ENCODE measurements at regions not wholly inside any gene's neighbourhood (a gene's known extent, or its start where the extent isn't known, plus 50 kb on each side); places are given as distances from the start of the nearest gene placed in this dataset.

GRCh38 chr2:207417301-207417718 lies 112.5 kb upstream of the CREB1 start:
- TF ChIP-seq POLR2A (IDR thresholded peaks at IDR 0.05), result no peak
- TF ChIP-seq, protein P1, sequence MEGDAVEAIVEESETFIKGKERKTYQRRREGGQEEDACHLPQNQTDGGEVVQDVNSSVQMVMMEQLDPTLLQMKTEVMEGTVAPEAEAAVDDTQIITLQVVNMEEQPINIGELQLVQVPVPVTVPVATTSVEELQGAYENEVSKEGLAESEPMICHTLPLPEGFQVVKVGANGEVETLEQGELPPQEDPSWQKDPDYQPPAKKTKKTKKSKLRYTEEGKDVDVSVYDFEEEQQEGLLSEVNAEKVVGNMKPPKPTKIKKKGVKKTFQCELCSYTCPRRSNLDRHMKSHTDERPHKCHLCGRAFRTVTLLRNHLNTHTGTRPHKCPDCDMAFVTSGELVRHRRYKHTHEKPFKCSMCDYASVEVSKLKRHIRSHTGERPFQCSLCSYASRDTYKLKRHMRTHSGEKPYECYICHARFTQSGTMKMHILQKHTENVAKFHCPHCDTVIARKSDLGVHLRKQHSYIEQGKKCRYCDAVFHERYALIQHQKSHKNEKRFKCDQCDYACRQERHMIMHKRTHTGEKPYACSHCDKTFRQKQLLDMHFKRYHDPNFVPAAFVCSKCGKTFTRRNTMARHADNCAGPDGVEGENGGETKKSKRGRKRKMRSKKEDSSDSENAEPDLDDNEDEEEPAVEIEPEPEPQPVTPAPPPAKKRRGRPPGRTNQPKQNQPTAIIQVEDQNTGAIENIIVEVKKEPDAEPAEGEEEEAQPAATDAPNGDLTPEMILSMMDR (IDR thresholded peaks at IDR 0.05), result no peak
- 77 to 85% (median 81%) methylated on average over 3 of the region's 3 CpGs for WGBS, 4 donors
- no peaks in the 10 kb centered on the region for H3K9me3 ChIP-seq

GRCh38 chr2:207418419-207418818 lies 111.3 kb upstream of the CREB1 start:
- Histone ChIP-seq H3K9me3 (no peaks in the 10 kb centered on the region), H3K4me1 (no peaks in the 10 kb centered on the region), H3K27me3 (no peaks in the 10 kb centered on the region), H3K4me3 (no peak overlapping the region), H3K36me3 (no peaks in the 10 kb centered on the region), H3K27ac (no peak overlapping the region)
- DNase-seq, result no peak
- ATAC-seq, result no peak
- intact Hi-C loops (cut with DNase I), result no loop called here
- 57 to 69% (median 62%) methylated on average over 4 of the region's 4 CpGs for WGBS, 4 donors
- TF ChIP-seq, protein P1 (IDR thresholded peaks at IDR 0.05), result no peak
- TF ChIP-seq POLR2A (IDR thresholded peaks at IDR 0.05), result no peak

More at GRCh38 chr2:207417301-207417718, 112.5 kb upstream of the CREB1 start:
- no peaks in the 10 kb centered on the region for H3K27me3 ChIP-seq
- H3K27ac ChIP-seq, result no peak overlapping the region
- no peak for DNase-seq
- no peak for ATAC-seq
- no peaks in the 10 kb centered on the region for H3K36me3 ChIP-seq
- no peaks in the 10 kb centered on the region for H3K4me1 ChIP-seq
- H3K4me3 ChIP-seq, result no peak overlapping the region
- intact Hi-C loops (cut with DNase I), result no loop called here

GRCh38 chr2:207419331-207419730 lies 110.4 kb upstream of the CREB1 start:
- ATAC-seq (no peak), DNase-seq (no peak)
- WGBS, 4 donors, result 91 to 99% (median 92%) methylated on average over 4 of the region's 4 CpGs
- H3K36me3 ChIP-seq, result no peaks in the 10 kb centered on the region
- intact Hi-C loops (cut with DNase I), result no loop called here
- no peak overlapping the region for H3K27ac ChIP-seq
- no peaks in the 10 kb centered on the region for H3K4me1 ChIP-seq
- TF ChIP-seq, protein P1 (IDR thresholded peaks at IDR 0.05), result no peak
- TF ChIP-seq POLR2A (IDR thresholded peaks at IDR 0.05), result no peak
- H3K4me3 ChIP-seq, result no peak overlapping the region
- H3K9me3 ChIP-seq, result no peaks in the 10 kb centered on the region
- H3K27me3 ChIP-seq, result no peaks in the 10 kb centered on the region

- 95 to 97% (median 96%) methylated on average over 12 of the region's 12 CpGs for WGBS, 4 donors
- peaks cover 0 to 4% (median 0%) of the 10 kb centered on the region in 12 donors for H3K9me3 ChIP-seq
- ATAC-seq, result no peak
These were observed 108.1 kb upstream of the CREB1 start for GRCh38 chr2:207421671-207422070.

More at GRCh38 chr2:207421671-207422070, 108.1 kb upstream of the CREB1 start:
- H3K27me3 ChIP-seq, result no peaks in the 10 kb centered on the region
- TF ChIP-seq POLR2A (IDR thresholded peaks at IDR 0.05), result no peak
- TF ChIP-seq, protein P1 (IDR thresholded peaks at IDR 0.05), result no peak
- intact Hi-C loops (cut with DNase I), result no loop called here
- DNase-seq, result no peak
- H3K27ac ChIP-seq, result no peak overlapping the region
- H3K4me3 ChIP-seq, result no peak overlapping the region
- H3K36me3 ChIP-seq, result no peaks in the 10 kb centered on the region
- no peaks in the 10 kb centered on the region for H3K4me1 ChIP-seq

All from heart left ventricle (tissue), 16 donors.